DOHH2 (cell line): ENCODE measurements at regions not wholly inside any gene's neighbourhood (a gene's known extent, or its start where the extent isn't known, plus 50 kb on each side); places are given as distances from the start of the nearest gene placed in this dataset.

Source experiments
- CTCF ChIP-seq: fragments of 200-600 bp; sonication (generic); IDR thresholded peaks from one replicate; pipeline ENCODE4 v1.5.1; 2014; ENCODE audit warnings: antibody characterized with exemption, mild to moderate bottlenecking, low read depth, low read length; ENCODE audit not compliant: poor library complexity, severe bottlenecking
- EZH2phosphoT487 ChIP-seq: fragments of 200-600 bp; sonication (generic); IDR thresholded peaks from 2 replicates; pipeline ENCODE4 v1.6.1; 2017; ENCODE audit warnings: borderline replicate concordance, mild to moderate bottlenecking, antibody characterized with exemption, low read length, moderate library complexity, mixed read lengths

DNA sequence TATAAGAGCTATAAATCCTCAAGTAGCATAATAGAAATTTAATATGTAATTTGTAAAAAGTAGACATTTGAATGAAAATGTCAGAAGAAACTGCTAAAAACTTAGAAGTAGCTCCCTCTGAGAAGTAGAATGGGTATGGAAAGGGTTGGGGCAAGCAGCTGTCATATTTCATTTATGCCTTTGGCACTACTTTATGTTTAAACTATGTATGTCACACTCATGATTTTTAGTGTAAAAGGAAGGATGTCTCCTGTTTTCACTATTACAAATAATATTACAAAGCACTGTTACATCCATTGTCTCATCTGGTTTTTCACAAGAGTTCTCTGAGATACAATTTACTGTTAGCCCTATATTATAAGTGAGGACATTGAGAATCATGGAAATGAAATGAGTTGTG, 96.3 kb upstream of the ZNF462 start:
- TF ChIP-seq CTCF (no peak), EZH2phosphoT487 (no peak)
